ENCODE measurements at regions not wholly inside any gene's neighbourhood (a gene's known extent, or its start where the extent isn't known, plus 50 kb on each side); places are given as distances from the start of the nearest gene placed in this dataset.
"Not testable (repeated sequence)": the region's sequence is repeated elsewhere in the genome, so short reads cannot be mapped to it uniquely, and the experiment has no call there.

- H3K36me3 ChIP-seq (ENCODE audit: control insufficient read depth, insufficient read depth, low read length), result no peaks in the 10 kb centered on the region
- TF ChIP-seq, protein P1, sequence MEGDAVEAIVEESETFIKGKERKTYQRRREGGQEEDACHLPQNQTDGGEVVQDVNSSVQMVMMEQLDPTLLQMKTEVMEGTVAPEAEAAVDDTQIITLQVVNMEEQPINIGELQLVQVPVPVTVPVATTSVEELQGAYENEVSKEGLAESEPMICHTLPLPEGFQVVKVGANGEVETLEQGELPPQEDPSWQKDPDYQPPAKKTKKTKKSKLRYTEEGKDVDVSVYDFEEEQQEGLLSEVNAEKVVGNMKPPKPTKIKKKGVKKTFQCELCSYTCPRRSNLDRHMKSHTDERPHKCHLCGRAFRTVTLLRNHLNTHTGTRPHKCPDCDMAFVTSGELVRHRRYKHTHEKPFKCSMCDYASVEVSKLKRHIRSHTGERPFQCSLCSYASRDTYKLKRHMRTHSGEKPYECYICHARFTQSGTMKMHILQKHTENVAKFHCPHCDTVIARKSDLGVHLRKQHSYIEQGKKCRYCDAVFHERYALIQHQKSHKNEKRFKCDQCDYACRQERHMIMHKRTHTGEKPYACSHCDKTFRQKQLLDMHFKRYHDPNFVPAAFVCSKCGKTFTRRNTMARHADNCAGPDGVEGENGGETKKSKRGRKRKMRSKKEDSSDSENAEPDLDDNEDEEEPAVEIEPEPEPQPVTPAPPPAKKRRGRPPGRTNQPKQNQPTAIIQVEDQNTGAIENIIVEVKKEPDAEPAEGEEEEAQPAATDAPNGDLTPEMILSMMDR (IDR thresholded peaks at IDR 0.05; ENCODE audit: insufficient read depth, low read length, poor library complexity, severe bottlenecking), result no peak
- H3K27me3 ChIP-seq (replicated peaks; ENCODE audit: control insufficient read depth, insufficient read depth, low read length), result no peaks in the 10 kb centered on the region; the same call in 1 of the 2 replicates
- H3K4me3 ChIP-seq (replicated peaks; ENCODE audit: low read depth, low read length), result no peak overlapping the region
- no peak for DNase-seq (ENCODE audit: extremely low read depth, insufficient read length)
Observed at GRCh38 chr5:91288118-91288916, 94.8 kb downstream of the ARRDC3 start.

GRCh38 chr5:91285062-91285461 lies 98.1 kb downstream of the ARRDC3 start:
- not testable (repeated sequence) for H3K36me3 ChIP-seq (ENCODE audit: control insufficient read depth, insufficient read depth, low read length); H3K27me3 ChIP-seq (replicated peaks; ENCODE audit: control insufficient read depth, insufficient read depth, low read length); DNase-seq (ENCODE audit: extremely low read depth, insufficient read length); H3K4me3 ChIP-seq (replicated peaks; ENCODE audit: low read depth, low read length)

DNA sequence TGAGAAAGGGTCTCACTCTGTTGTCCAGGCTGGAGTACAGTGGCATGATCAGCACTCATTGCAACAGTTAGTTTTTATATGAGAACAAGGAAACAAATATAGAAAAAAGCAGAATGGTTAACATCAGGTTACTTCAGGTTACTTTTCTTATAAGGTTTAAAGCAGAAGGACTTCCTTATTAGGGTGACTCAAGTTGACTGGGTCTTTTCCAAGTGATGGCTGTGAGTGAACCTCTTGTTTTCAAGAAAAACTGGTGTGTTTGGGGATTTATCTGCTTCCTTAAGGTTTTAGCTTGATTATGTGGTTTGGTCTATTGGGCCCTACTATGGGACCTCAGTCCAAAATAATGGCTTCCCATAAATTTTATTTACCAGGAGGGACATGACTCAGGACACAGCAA lies 99.2 kb downstream of the ARRDC3 start:
- TF ChIP-seq, protein P1 (IDR thresholded peaks at IDR 0.05; ENCODE audit: insufficient read depth, low read length, poor library complexity, severe bottlenecking), result no peak
- no peak for DNase-seq (ENCODE audit: extremely low read depth, insufficient read length)
- H3K4me3 ChIP-seq (replicated peaks; ENCODE audit: low read depth, low read length), result no peak overlapping the region
- H3K36me3 ChIP-seq (ENCODE audit: control insufficient read depth, insufficient read depth, low read length), result no peaks in the 10 kb centered on the region
- H3K27me3 ChIP-seq (replicated peaks; ENCODE audit: control insufficient read depth, insufficient read depth, low read length), result no peaks in the 10 kb centered on the region

GRCh38 chr5:91283326-91283725 lies 99.8 kb downstream of the ARRDC3 start:
- TF ChIP-seq, protein P1 (IDR thresholded peaks at IDR 0.05; ENCODE audit: insufficient read depth, low read length, poor library complexity, severe bottlenecking), result no peak
- H3K27me3 ChIP-seq (replicated peaks; ENCODE audit: control insufficient read depth, insufficient read depth, low read length), result no peaks in the 10 kb centered on the region
- DNase-seq (ENCODE audit: extremely low read depth, insufficient read length), result no peak
- no peaks in the 10 kb centered on the region for H3K36me3 ChIP-seq (ENCODE audit: control insufficient read depth, insufficient read depth, low read length)
- no peak overlapping the region for H3K4me3 ChIP-seq (replicated peaks; ENCODE audit: low read depth, low read length)

GRCh38 chr5:91282210-91282609 lies 100.9 kb downstream of the ARRDC3 start:
- Histone ChIP-seq H3K36me3 (ENCODE audit: control insufficient read depth, insufficient read depth, low read length) (no peaks in the 10 kb centered on the region), H3K27me3 (replicated peaks; ENCODE audit: control insufficient read depth, insufficient read depth, low read length) (no peaks in the 10 kb centered on the region), H3K4me3 (replicated peaks; ENCODE audit: low read depth, low read length) (no peak overlapping the region)
- DNase-seq (ENCODE audit: extremely low read depth, insufficient read length), result no peak
- TF ChIP-seq, protein P1 (IDR thresholded peaks at IDR 0.05; ENCODE audit: insufficient read depth, low read length, poor library complexity, severe bottlenecking), result no peak

GRCh38 chr5:91281401-91281800 lies 101.7 kb downstream of the ARRDC3 start:
- no peaks in the 10 kb centered on the region for H3K36me3 ChIP-seq (ENCODE audit: control insufficient read depth, insufficient read depth, low read length)
- TF ChIP-seq, protein P1 (IDR thresholded peaks at IDR 0.05; ENCODE audit: insufficient read depth, low read length, poor library complexity, severe bottlenecking), result no peak
- no peak for DNase-seq (ENCODE audit: extremely low read depth, insufficient read length)
- H3K4me3 ChIP-seq (replicated peaks; ENCODE audit: low read depth, low read length), result no peak overlapping the region
- H3K27me3 ChIP-seq (replicated peaks; ENCODE audit: control insufficient read depth, insufficient read depth, low read length), result no peaks in the 10 kb centered on the region
